GM10248 (cell line): ENCODE measurements at regions not wholly inside any gene's neighbourhood (a gene's known extent, or its start where the extent isn't known, plus 50 kb on each side); places are given as distances from the start of the nearest gene placed in this dataset.
"Not testable (repeated sequence)": the region's sequence is repeated elsewhere in the genome, so short reads cannot be mapped to it uniquely, and the experiment has no call there.

Source experiments
- CTCF ChIA-PET: fragments of 300-600 bp; sonication (Branson Sonifier 250); formaldehyde crosslinking; extraction: SDS; loops from one replicate; lab custom pipeline; 2021; ENCODE audit warnings: antibody characterized with exemption; lab: Yijun Ruan, JAX
- POLR2A ChIA-PET: fragments of 350-650 bp; sonication (Branson Sonifier 250); formaldehyde crosslinking; extraction: SDS; loops from one replicate; lab custom pipeline; 2020; ENCODE audit warnings: antibody characterized with exemption; lab: Yijun Ruan, JAX
- DNase-seq: peaks from one replicate; pipeline ENCODE4 v3.0.0; 2012; ENCODE audit errors: extremely low spot score

GRCh38 chr3:125831005-125831750 is 137.8 kb upstream of the ROPN1B start:
- DNase-seq, CTCF ChIA-PET, POLR2A ChIA-PET: not testable (repeated sequence)

DNA sequence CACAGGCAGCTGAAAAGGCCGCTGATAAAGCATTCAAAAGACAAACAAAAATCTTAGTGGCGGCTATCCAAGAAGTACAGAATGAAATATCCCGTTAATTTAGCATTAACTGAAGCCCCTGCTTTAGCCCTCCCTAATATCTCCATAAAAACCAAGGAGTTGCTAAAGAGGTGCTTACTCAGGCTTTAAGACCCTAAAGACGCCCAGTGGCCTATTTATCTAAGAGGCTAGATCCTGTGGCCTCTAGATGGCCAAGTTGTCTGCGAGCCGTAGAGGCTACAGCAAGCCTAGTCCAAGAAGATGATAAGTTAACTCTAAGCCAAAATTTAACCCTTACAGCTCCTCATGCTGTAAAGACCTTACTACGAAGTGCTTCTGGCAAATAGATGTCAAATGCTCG is 133.4 kb upstream of the ROPN1B start:
- CTCF ChIA-PET, POLR2A ChIA-PET, DNase-seq: not testable (repeated sequence)

- POLR2A ChIA-PET, DNase-seq, CTCF ChIA-PET: not testable (repeated sequence)
Observed at GRCh38 chr3:125836011-125836551, 132.9 kb upstream of the ROPN1B start.

DNA sequence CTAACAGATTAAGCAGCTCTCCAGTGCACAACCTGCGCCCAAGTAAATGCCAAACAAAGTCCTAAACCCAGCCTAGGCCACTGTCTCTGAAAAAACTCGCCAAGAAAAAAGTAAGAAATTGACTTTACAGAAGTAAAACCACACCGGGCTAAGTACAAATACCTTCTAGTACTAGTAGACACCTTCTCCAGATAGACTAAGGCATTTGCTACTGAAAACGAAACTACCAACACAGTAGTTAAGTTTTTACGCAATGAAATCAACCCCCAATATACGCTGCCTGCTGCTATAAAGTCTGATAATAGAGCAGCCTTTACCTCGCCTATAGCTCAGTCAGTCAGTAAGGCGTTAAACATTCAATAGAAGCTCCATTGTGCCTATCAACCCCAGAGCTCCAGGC is 132.2 kb upstream of the ROPN1B start:
- POLR2A ChIA-PET, CTCF ChIA-PET: not testable (repeated sequence)

GRCh38 chr3:125838857-125839256 is 130.1 kb upstream of the ROPN1B start:
- CTCF ChIA-PET, DNase-seq, POLR2A ChIA-PET: not testable (repeated sequence)

More for the DNA sequence above, 132.2 kb upstream of the ROPN1B start:
- not testable (repeated sequence) for DNase-seq

GRCh38 chr3:125840465-125840864 is 128.5 kb upstream of the ROPN1B start:
- CTCF ChIA-PET, POLR2A ChIA-PET: not testable (repeated sequence)

GRCh38 chr3:125847966-125848365 is 121.0 kb upstream of the ROPN1B start:
- DNase-seq, POLR2A ChIA-PET, CTCF ChIA-PET: not testable (repeated sequence)

More at GRCh38 chr3:125840465-125840864, 128.5 kb upstream of the ROPN1B start:
- DNase-seq, result peak; percentile 5

- DNase-seq, CTCF ChIA-PET, POLR2A ChIA-PET: not testable (repeated sequence)
Observed at GRCh38 chr3:125855006-125855405, 114.0 kb upstream of the ROPN1B start.

DNA sequence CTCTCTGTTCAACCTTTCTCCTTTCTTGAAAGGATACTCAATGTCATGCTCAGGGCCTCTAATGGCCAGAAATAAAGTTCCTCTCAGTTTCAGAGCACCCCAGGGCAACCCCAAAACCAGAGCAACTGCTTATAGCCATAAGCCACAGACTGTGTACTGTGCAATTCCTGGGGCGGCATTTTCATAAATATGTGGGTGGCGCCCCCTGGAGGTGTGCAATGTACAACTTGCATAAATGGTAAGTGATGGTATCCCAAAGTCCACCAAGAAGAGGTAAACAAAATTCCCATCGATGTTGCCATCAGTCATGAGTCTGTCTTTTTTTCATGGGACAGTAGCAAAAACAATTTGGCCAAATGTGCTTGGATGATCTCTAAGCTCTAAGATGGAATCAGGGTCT is 108.4 kb upstream of the ROPN1B start:
- DNase-seq, POLR2A ChIA-PET: not testable (repeated sequence)
- CTCF ChIA-PET, result interaction anchor here (0.6 kb wide), 1 partner anchor 21 kb away, joined by 3 read pairs; no protein-coding TSS in a partner anchor

- POLR2A ChIA-PET, DNase-seq, CTCF ChIA-PET: not testable (repeated sequence)
Observed at GRCh38 chr3:125862841-125863254, 106.1 kb upstream of the ROPN1B start.

- CTCF ChIA-PET, DNase-seq, POLR2A ChIA-PET: not testable (repeated sequence)
Observed at GRCh38 chr3:125864532-125864931, 104.4 kb upstream of the ROPN1B start.

DNA sequence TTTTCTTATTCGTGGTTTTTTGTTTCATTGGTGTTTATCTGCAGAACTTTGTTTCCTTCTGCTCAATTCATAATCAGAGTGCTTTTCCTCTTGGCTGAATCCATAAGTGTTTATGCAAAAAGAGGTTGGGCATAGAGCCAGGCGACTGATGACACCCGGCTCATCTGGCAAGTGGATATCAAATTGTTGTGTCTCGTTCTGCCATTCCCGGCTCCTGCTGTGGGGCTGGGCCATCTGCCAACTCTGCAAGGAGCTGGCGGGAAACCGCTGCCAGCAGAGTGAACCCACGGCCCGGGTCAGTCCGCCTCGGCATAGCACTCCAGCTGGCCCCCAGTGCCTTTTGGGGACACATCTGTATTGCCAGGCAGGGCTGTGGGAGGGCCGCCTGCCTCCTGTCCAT is 83.0 kb upstream of the ROPN1B start:
- DNase-seq, POLR2A ChIA-PET, CTCF ChIA-PET: not testable (repeated sequence)

GRCh38 chr3:125899181-125899580 is 69.8 kb upstream of the ROPN1B start:
- POLR2A ChIA-PET, DNase-seq, CTCF ChIA-PET: not testable (repeated sequence)

- CTCF ChIA-PET, POLR2A ChIA-PET, DNase-seq: not testable (repeated sequence)
Observed at GRCh38 chr3:125901473-125901872, 67.5 kb upstream of the ROPN1B start.

GRCh38 chr3:125903780-125904455 is 65.1 kb upstream of the ROPN1B start:
- POLR2A ChIA-PET, DNase-seq, CTCF ChIA-PET: not testable (repeated sequence)

DNA sequence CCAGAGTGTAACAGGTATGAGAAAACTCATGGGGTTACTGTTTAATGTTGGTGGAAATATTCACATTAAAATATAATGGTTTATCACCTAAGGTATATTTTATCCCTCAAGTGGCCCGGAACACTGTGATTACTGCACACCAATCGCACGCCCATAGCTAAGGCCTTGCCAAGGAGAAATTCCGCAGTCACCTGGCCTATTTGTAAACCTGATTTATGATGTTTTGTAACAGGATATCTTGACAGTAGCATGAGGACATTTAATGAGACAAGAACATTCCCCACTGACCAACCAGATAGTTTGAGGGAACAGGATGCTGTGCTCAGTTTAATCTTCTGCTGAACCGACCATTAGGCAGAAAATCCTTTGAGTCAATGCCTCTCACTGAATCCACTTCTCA is 61.7 kb upstream of the ROPN1B start:
- DNase-seq, CTCF ChIA-PET, POLR2A ChIA-PET: not testable (repeated sequence)

GRCh38 chr3:125910851-125911250 is 58.1 kb upstream of the ROPN1B start:
- DNase-seq, CTCF ChIA-PET, POLR2A ChIA-PET: not testable (repeated sequence)

DNA sequence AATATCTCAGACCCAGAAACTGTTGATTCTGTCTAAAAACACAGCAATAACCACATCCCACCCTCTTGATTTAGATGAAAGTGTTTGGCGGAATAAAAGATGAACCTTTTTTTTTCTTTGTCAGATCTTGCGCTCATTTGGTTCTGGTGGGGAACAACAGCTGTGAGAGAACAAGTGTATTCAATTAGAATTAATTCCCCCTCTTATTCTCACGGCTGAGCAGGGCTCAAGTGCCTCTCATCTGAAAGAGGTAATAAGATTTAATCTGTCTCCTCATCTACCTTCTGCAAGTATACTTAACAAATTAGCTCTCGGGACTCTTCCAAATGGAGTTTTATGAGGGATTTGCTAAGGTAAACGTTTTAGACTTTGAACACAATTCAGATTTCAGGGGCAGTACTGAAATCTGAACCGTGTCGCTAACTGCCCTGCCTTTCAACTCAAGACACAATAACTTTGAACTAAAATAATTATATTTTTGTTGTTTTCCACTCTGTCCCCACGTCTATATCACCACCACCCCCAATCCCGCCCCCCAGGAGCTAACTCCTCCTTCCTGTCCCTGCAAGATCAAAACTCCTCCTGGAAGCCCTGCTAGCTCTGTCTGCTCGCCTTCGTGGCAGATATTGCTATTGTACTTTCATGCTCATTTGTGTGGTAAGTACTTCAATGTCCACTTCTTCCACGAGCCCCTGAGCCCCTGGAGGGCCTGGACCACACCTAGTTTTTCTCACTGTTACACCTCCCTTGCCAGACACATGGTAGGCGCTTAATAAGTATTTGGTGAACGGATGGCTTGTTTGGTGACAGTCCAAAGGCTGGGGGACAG is 54.2 kb upstream of the ROPN1B start:
- CTCF ChIA-PET, result interaction anchor here (1.3 kb wide), 1 partner anchor 14 kb away, joined by 4 read pairs; no protein-coding TSS in a partner anchor
- POLR2A ChIA-PET, DNase-seq: not testable (repeated sequence)
